Choroid plexus epithelial cell (primary cell): ENCODE measurements at regions not wholly inside any gene's neighbourhood (a gene's known extent, or its start where the extent isn't known, plus 50 kb on each side); places are given as distances from the start of the nearest gene placed in this dataset.

Experiments used
- DNase-seq: peaks from one replicate; pipeline ENCODE4 v3.0.0-alpha.2; 2010; ENCODE audit warnings: low read depth
- H3K4me3 ChIP-seq: 2 replicates; pipeline ENCODE4 v1.5.1; 2011; ENCODE audit warnings: low read depth, mild to moderate bottlenecking, control low read depth, low read length, moderate library complexity
- TF ChIP-seq, protein P1 (sequence below): conservative IDR thresholded peaks from 2 replicates; pipeline ENCODE4 v1.5.1; 2011; ENCODE audit warnings: low read depth, mild to moderate bottlenecking, control low read depth, inconsistent platforms, low read length, moderate library complexity

DNA sequence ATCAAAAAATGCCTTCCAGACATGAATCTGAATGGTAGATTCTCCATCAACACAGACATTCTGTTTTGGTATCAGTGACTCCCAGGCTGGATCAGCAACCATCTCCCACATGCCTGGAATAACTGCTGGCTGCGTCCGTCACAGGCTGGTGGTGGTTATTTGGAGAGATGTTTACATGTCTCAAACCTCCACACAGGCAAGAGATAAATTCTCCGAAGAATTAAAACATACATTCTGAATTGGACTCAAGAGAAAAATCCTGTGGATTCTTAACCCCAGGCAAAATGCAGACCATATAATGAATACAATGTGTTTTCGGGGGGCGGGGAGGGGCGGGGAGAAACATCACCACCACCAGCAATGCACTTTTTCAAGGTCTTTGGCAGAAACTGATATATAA, 108.2 kb downstream of the THBS2 start:
- no peak overlapping the region for H3K4me3 ChIP-seq
- TF ChIP-seq, protein P1, sequence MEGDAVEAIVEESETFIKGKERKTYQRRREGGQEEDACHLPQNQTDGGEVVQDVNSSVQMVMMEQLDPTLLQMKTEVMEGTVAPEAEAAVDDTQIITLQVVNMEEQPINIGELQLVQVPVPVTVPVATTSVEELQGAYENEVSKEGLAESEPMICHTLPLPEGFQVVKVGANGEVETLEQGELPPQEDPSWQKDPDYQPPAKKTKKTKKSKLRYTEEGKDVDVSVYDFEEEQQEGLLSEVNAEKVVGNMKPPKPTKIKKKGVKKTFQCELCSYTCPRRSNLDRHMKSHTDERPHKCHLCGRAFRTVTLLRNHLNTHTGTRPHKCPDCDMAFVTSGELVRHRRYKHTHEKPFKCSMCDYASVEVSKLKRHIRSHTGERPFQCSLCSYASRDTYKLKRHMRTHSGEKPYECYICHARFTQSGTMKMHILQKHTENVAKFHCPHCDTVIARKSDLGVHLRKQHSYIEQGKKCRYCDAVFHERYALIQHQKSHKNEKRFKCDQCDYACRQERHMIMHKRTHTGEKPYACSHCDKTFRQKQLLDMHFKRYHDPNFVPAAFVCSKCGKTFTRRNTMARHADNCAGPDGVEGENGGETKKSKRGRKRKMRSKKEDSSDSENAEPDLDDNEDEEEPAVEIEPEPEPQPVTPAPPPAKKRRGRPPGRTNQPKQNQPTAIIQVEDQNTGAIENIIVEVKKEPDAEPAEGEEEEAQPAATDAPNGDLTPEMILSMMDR: no peak
- DNase-seq: peak; percentile 35

DNA sequence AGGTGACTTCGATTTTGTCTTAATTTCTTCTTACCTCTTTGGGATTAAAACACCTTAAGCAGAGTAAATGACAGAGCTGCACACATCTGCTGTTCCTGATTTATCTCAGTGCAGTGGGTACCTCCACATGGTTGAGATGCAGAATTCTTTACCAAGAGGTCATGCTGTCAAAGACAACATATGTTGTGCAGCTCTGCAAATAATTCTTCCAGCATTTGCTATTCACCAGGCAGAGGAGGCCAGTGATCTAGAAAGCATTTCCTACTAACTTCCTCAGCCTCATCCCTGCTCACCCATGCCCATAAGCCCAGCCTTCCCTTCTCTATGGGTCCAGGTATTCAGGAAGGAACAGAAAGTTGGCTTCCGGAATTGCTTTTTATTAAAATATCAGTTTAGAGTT, 109.3 kb downstream of the THBS2 start:
- no peak for DNase-seq
- TF ChIP-seq, protein P1: no peak

GRCh38 chr6:169142538-169142844, 111.2 kb downstream of the THBS2 start:
- TF ChIP-seq, protein P1: no peak
- no peak overlapping the region for H3K4me3 ChIP-seq
- DNase-seq: no peak

More for the DNA sequence above, 109.3 kb downstream of the THBS2 start:
- no peak overlapping the region for H3K4me3 ChIP-seq

DNA sequence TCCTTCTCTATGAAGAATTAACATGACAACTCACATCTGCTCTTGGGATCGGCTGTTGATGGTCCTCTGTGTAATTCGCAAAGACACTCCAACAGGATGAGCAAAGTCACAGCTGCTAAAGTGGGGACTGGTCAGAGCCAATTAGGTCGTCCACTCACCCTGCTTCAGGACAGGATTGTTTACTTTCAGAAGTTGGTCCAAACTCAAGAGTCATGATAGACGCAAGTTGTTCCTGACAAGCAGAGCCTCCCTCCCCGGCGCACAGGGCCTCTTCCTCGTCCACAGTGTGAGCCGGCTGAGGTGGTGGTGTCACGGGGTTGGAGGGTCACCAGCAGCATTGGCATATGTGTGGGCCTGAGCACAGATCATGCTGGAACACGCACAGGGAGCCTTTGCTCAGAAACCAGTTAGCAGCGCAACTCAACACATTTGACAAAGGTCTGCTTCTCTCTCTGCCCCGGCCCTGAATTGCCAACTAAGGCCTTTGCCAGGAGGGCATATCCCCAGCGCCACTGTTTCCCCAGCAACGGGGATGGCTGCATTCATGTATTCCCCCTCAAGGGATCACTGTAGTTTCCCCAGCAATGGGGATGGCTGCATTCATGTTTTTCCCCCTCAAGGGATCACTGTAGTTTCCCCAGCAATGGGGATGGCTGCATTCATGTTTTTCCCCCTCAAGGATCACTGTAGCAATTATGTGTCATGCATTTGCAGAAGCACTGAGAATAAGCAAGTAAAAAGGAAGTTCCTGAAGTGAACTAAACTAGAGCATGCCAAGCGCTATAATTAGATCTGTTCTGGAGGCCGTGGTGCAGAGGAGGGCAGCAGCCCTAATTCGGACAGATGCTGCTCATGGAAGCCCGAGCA, 111.7 kb downstream of the THBS2 start:
- TF ChIP-seq, protein P1: no peak
- DNase-seq: no peak
- H3K4me3 ChIP-seq: no peak overlapping the region

DNA sequence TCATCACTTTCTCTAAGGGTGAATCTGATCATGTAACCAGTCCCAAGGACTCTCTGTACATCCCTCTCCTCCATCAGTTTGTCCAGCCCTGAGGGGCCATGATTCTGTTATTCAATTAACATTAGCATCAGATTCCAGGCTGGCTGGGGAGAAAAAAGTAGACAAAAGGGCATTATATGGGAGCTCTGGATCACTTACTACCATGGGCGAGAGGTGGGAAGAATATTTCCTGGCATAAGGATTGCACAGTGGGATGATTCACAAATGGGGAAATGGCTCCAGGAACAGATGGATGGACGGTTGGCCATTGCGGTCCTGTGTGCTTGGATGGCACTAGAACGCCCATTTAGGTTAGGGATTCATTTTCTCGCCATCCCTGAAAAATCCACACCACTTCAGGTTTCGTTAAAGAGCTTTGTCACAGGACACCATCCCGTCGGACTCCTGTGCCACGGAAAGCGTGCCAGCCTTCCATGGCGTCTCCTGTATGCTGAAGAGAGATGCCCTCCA, 112.6 kb downstream of the THBS2 start:
- TF ChIP-seq, protein P1: no peak
- no peak for DNase-seq
- no peak overlapping the region for H3K4me3 ChIP-seq

- H3K4me3 ChIP-seq: no peak overlapping the region
- no peak for DNase-seq
- TF ChIP-seq, protein P1: no peak
Measured at GRCh38 chr6:169139179-169139971, 114.3 kb downstream of the THBS2 start.
